Adipocyte (in vitro differentiated cells): ENCODE measurements at regions not wholly inside any gene's neighbourhood (a gene's known extent, or its start where the extent isn't known, plus 50 kb on each side); places are given as distances from the start of the nearest gene placed in this dataset.

Source experiments
- DNase-seq: peaks from one replicate; pipeline ENCODE4 v3.0.0-alpha.2; 2015; ENCODE audit warnings: low read depth
- H3K27me3 ChIP-seq: replicated peaks from 2 replicates; pipeline ENCODE4 v1.7.0; 2013; ENCODE audit warnings: mild to moderate bottlenecking, low read length, moderate library complexity; ENCODE audit not compliant: control insufficient read depth, insufficient read depth
- H3K36me3 ChIP-seq: 2 replicates; pipeline ENCODE4 v1.7.0; 2013; ENCODE audit warnings: low read length, mild to moderate bottlenecking, moderate library complexity; ENCODE audit not compliant: control insufficient read depth, insufficient read depth, severe bottlenecking
- H3K4me1 ChIP-seq: 2 replicates; pipeline ENCODE4 v1.7.0; 2013; ENCODE audit warnings: mild to moderate bottlenecking, low read length, moderate library complexity; ENCODE audit not compliant: control insufficient read depth, insufficient read depth
- H3K4me3 ChIP-seq: 2 replicates; pipeline ENCODE4 v1.7.0; 2013; ENCODE audit warnings: mild to moderate bottlenecking, low read length, moderate library complexity
- H3K9ac ChIP-seq: 2 replicates; pipeline ENCODE4 v1.7.0; 2013; ENCODE audit warnings: mild to moderate bottlenecking, low read length, moderate library complexity
- H3K9me3 ChIP-seq: 2 replicates; pipeline ENCODE4 v1.7.0; 2013; ENCODE audit warnings: mild to moderate bottlenecking, low read length, moderate library complexity; ENCODE audit not compliant: control insufficient read depth

- no peaks in the 10 kb centered on the region for H3K27me3 ChIP-seq
- no peaks in the 10 kb centered on the region for H3K36me3 ChIP-seq
- H3K4me3 ChIP-seq = no peak overlapping the region
- H3K9ac ChIP-seq = no peak overlapping the region
- DNase-seq = no peak
- peaks cover 20% of the 10 kb centered on the region for H3K4me1 ChIP-seq
- H3K9me3 ChIP-seq = no peaks in the 10 kb centered on the region
Measured at GRCh38 chr10:3911241-3911640, 126.2 kb upstream of the KLF6 start.

- H3K9me3 ChIP-seq = no peaks in the 10 kb centered on the region
- H3K27me3 ChIP-seq = no peaks in the 10 kb centered on the region
- H3K4me3 ChIP-seq = no peak overlapping the region
- DNase-seq = no peak
- H3K9ac ChIP-seq = no peak overlapping the region
- H3K4me1 ChIP-seq = peaks cover 20% of the 10 kb centered on the region
- no peaks in the 10 kb centered on the region for H3K36me3 ChIP-seq
Measured at GRCh38 chr10:3909339-3909738, 124.3 kb upstream of the KLF6 start.

- Histone ChIP-seq H3K9me3 (no peaks in the 10 kb centered on the region), H3K27me3 (no peaks in the 10 kb centered on the region), H3K4me1 (peaks cover 20% of the 10 kb centered on the region), H3K9ac (peak overlapping the region; percentile 18), H3K36me3 (no peaks in the 10 kb centered on the region), H3K4me3 (no peak overlapping the region)
- DNase-seq = no peak
Measured at GRCh38 chr10:3908183-3908582, 123.2 kb upstream of the KLF6 start.

GRCh38 chr10:3907514-3907913 is 122.5 kb upstream of the KLF6 start:
- H3K36me3 ChIP-seq = no peaks in the 10 kb centered on the region
- H3K27me3 ChIP-seq = no peaks in the 10 kb centered on the region
- H3K4me1 ChIP-seq = peaks cover 27% of the 10 kb centered on the region
- H3K4me3 ChIP-seq = peak overlapping the region; percentile 39
- no peak for DNase-seq
- H3K9ac ChIP-seq = peak overlapping the region; percentile 12
- no peaks in the 10 kb centered on the region for H3K9me3 ChIP-seq

GRCh38 chr10:3906511-3907111 is 121.6 kb upstream of the KLF6 start:
- Histone ChIP-seq H3K4me3 (peak overlapping the region; percentile 39), H3K27me3 (no peaks in the 10 kb centered on the region), H3K36me3 (no peaks in the 10 kb centered on the region), H3K9me3 (no peaks in the 10 kb centered on the region), H3K9ac (peak overlapping the region; percentile 37), H3K4me1 (peaks cover 30% of the 10 kb centered on the region)
- DNase-seq = peak; percentile 73

GRCh38 chr10:3904419-3904960 is 119.5 kb upstream of the KLF6 start:
- Histone ChIP-seq H3K36me3 (no peaks in the 10 kb centered on the region), H3K27me3 (no peaks in the 10 kb centered on the region), H3K4me3 (no peak overlapping the region), H3K9me3 (no peaks in the 10 kb centered on the region), H3K9ac (no peak overlapping the region), H3K4me1 (peaks cover 30% of the 10 kb centered on the region)
- no peak for DNase-seq

- Histone ChIP-seq H3K4me1 (peaks cover 23% of the 10 kb centered on the region), H3K9ac (peak overlapping the region; percentile 33), H3K27me3 (no peaks in the 10 kb centered on the region), H3K4me3 (no peak overlapping the region), H3K9me3 (no peaks in the 10 kb centered on the region), H3K36me3 (no peaks in the 10 kb centered on the region)
- peak; percentile 53 for DNase-seq
Measured at GRCh38 chr10:3902809-3903410, 117.9 kb upstream of the KLF6 start.

- no peak overlapping the region for H3K9ac ChIP-seq
- peak; percentile 37 for DNase-seq
- H3K27me3 ChIP-seq = no peaks in the 10 kb centered on the region
- no peak overlapping the region for H3K4me3 ChIP-seq
- H3K36me3 ChIP-seq = no peaks in the 10 kb centered on the region
- peaks cover 19% of the 10 kb centered on the region for H3K4me1 ChIP-seq
- no peaks in the 10 kb centered on the region for H3K9me3 ChIP-seq
Measured at GRCh38 chr10:3902054-3902808, 117.2 kb upstream of the KLF6 start.

- no peaks in the 10 kb centered on the region for H3K9me3 ChIP-seq
Measured at GRCh38 chr10:3901370-3901769, 116.4 kb upstream of the KLF6 start.

GRCh38 chr10:3900391-3900790 is 115.4 kb upstream of the KLF6 start:
- Histone ChIP-seq H3K9me3 (no peaks in the 10 kb centered on the region), H3K4me1 (peaks cover 16% of the 10 kb centered on the region), H3K9ac (no peak overlapping the region), H3K36me3 (no peaks in the 10 kb centered on the region), H3K27me3 (no peaks in the 10 kb centered on the region), H3K4me3 (no peak overlapping the region)
- DNase-seq = no peak

More at GRCh38 chr10:3901370-3901769, 116.4 kb upstream of the KLF6 start:
- no peaks in the 10 kb centered on the region for H3K36me3 ChIP-seq
- no peaks in the 10 kb centered on the region for H3K27me3 ChIP-seq
- no peak overlapping the region for H3K4me3 ChIP-seq
- peaks cover 16% of the 10 kb centered on the region for H3K4me1 ChIP-seq
- no peak for DNase-seq
- no peak overlapping the region for H3K9ac ChIP-seq

GRCh38 chr10:3898821-3899220 is 113.8 kb upstream of the KLF6 start:
- Histone ChIP-seq H3K4me1 (peaks cover 16% of the 10 kb centered on the region), H3K9ac (no peak overlapping the region), H3K27me3 (no peaks in the 10 kb centered on the region), H3K9me3 (no peaks in the 10 kb centered on the region), H3K4me3 (no peak overlapping the region), H3K36me3 (no peaks in the 10 kb centered on the region)
- no peak for DNase-seq
